ENCODE measurements at regions not wholly inside any gene's neighbourhood (a gene's known extent, or its start where the extent isn't known, plus 50 kb on each side); places are given as distances from the start of the nearest gene placed in this dataset.

DNA sequence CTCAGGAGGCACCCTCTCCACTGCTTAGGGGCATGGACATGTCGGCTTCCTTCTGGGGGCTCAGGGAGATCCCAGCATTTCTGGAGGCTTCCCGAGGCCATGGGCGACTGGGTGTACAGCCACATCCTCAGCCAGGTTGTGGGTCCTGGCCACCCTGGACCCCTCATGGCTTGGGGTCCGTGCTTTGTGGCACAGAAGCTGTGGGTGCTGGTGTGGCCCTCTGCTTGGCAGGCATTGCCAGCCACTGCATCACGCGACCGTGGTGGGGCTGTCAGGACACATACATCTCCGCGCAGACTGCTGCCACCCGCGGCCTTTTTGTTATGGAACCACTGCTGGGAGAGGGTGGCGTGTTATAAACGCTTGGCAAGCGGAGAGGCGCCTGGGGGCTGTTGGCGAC is 1174.9 kb downstream of the BRD1 start:
- TF ChIP-seq, protein P1, sequence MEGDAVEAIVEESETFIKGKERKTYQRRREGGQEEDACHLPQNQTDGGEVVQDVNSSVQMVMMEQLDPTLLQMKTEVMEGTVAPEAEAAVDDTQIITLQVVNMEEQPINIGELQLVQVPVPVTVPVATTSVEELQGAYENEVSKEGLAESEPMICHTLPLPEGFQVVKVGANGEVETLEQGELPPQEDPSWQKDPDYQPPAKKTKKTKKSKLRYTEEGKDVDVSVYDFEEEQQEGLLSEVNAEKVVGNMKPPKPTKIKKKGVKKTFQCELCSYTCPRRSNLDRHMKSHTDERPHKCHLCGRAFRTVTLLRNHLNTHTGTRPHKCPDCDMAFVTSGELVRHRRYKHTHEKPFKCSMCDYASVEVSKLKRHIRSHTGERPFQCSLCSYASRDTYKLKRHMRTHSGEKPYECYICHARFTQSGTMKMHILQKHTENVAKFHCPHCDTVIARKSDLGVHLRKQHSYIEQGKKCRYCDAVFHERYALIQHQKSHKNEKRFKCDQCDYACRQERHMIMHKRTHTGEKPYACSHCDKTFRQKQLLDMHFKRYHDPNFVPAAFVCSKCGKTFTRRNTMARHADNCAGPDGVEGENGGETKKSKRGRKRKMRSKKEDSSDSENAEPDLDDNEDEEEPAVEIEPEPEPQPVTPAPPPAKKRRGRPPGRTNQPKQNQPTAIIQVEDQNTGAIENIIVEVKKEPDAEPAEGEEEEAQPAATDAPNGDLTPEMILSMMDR (IDR thresholded peaks at IDR 0.05; ENCODE audit: low read length), result no peak
- TF ChIP-seq EZH2 (optimal IDR thresholded peaks at IDR 0.05; ENCODE audit: low read depth, low read length) (no peak), EZH2phosphoT487 (IDR thresholded peaks at IDR 0.05; ENCODE audit: low read length) (no peak)

Data from MM.1S (cell line).